ENCODE measurements at regions not wholly inside any gene's neighbourhood (a gene's known extent, or its start where the extent isn't known, plus 50 kb on each side); places are given as distances from the start of the nearest gene placed in this dataset.

DNA sequence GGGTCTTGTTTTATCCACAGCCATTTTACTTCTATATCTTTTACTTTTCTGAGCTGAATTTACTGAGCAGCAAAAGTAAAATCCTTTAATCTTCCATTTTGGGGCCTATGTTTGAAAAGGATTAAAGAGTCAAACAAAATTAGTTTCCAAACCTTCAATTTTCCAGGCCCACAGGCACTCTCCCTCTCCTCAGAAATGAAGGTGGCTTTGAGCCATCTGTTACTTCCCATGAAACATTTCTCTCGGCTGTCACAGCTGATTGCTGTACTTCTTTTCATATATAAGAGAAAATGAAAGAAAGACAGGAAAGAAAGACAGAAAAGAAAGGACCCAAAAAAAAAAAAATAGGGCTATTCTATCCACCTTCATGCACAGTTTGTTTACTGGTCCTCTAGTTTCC, 194.9 kb downstream of the LACC1 start:
- no peak for DNase-seq
- Mint-ChIP-seq H3K4me3 (no peak overlapping the region), H3K9me3 (peaks cover 7% of the 10 kb centered on the region; the same call in 1 of the 2 replicates), H3K27ac (no peak overlapping the region), H3K36me3 (ENCODE audit: low read depth) (no peaks in the 10 kb centered on the region; the same call in 1 of the 2 replicates), H3K4me1 (ENCODE audit: low read depth) (no peaks in the 10 kb centered on the region), H3K27me3 (ENCODE audit: insufficient read depth) (peaks cover 6% of the 10 kb centered on the region; the same call in 1 of the 2 replicates)
- no peak for TF ChIP-seq CTCF (IDR thresholded peaks at IDR 0.05)

DNA sequence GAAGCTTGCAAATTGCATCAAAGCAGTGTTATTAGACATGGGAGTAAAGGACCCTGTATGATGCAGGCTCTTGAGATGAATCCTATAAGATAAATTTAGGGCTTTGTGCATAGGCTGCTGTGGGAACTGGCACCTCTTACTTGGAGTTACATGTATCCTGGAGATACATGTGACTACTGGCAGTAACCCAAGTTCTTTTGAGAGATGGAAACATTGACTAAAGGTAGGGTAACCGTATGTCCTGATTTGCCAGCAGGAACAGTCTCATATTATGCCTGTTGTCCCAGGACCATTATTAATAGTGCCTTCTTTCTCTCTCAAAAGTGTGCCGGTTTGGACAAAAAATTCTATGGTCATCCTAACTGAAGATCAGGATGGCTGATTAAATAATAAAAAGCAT, 195.4 kb downstream of the LACC1 start:
- no peak for TF ChIP-seq CTCF (IDR thresholded peaks at IDR 0.05)
- Mint-ChIP-seq H3K27me3 (ENCODE audit: insufficient read depth) (peaks cover 6% of the 10 kb centered on the region; the same call in 1 of the 2 replicates), H3K27ac (no peak overlapping the region), H3K9me3 (peaks cover 7% of the 10 kb centered on the region; the same call in 1 of the 2 replicates), H3K4me3 (no peak overlapping the region), H3K36me3 (ENCODE audit: low read depth) (no peaks in the 10 kb centered on the region; the same call in 1 of the 2 replicates), H3K4me1 (ENCODE audit: low read depth) (no peaks in the 10 kb centered on the region)
- no peak for DNase-seq

- H3K27me3 Mint-ChIP-seq (ENCODE audit: insufficient read depth): peaks cover 6% of the 10 kb centered on the region
- TF ChIP-seq CTCF (IDR thresholded peaks at IDR 0.05): no peak
- no peaks in the 10 kb centered on the region for H3K36me3 Mint-ChIP-seq (ENCODE audit: low read depth)
- no peaks in the 10 kb centered on the region for H3K4me1 Mint-ChIP-seq (ENCODE audit: low read depth)
- H3K27ac Mint-ChIP-seq: no peak overlapping the region
- no peak overlapping the region for H3K4me3 Mint-ChIP-seq
- DNase-seq: no peak
- no peaks in the 10 kb centered on the region for H3K9me3 Mint-ChIP-seq
Observed at GRCh38 chr13:44078806-44079376, 199.2 kb downstream of the LACC1 start.

DNA sequence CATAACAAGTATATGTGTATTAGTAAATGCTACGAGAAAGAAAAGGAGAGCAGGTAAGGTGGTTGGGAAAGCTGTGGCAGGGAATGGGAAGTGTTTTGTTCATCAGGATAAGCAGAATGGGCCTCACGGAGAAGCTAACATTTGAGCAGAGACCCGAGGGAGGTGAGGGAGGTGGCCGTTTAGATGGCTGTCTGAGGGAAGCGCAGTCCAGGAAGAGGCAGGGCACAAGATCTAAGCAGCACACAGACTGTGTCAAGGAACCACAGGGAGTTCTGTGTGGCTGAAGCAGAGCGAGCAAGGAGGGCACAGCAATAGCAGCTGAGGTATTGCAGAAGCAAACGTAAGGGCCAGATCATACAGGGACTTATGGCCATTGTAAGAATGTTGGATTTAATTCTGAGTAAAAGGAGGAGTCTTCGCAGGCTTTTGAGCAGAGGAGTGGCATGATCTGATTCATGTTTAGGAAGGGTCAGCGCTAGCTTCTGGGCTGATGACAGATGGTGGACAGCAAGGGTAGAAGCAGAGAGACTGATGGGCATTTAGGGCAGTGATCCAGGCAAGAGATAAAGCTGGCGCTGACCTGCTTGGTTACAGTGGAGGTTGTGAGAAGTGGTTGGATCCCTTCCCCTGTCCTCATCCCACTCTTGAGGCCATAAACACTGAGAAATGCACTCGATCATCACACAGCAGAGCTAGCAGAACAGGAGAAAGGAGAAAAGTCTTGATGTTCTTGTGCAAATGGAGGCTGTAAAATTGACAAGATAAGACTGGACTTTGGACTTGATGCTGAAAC, 199.9 kb downstream of the LACC1 start:
- H3K4me1 Mint-ChIP-seq (ENCODE audit: low read depth): no peaks in the 10 kb centered on the region
- no peak overlapping the region for H3K4me3 Mint-ChIP-seq
- peaks cover 6% of the 10 kb centered on the region for H3K27me3 Mint-ChIP-seq (ENCODE audit: insufficient read depth)
- TF ChIP-seq CTCF (IDR thresholded peaks at IDR 0.05): no peak
- DNase-seq: no peak
- no peaks in the 10 kb centered on the region for H3K36me3 Mint-ChIP-seq (ENCODE audit: low read depth)
- H3K9me3 Mint-ChIP-seq: no peaks in the 10 kb centered on the region
- H3K27ac Mint-ChIP-seq: no peak overlapping the region

GRCh38 chr13:44084146-44084545, 204.4 kb downstream of the LACC1 start:
- no peaks in the 10 kb centered on the region for H3K36me3 Mint-ChIP-seq (ENCODE audit: low read depth)
- no peaks in the 10 kb centered on the region for H3K9me3 Mint-ChIP-seq
- no peak overlapping the region for H3K4me3 Mint-ChIP-seq
- no peak overlapping the region for H3K27ac Mint-ChIP-seq
- DNase-seq: no peak
- peaks cover 15% of the 10 kb centered on the region for H3K27me3 Mint-ChIP-seq (ENCODE audit: insufficient read depth)
- no peak for TF ChIP-seq CTCF (IDR thresholded peaks at IDR 0.05)
- H3K4me1 Mint-ChIP-seq (ENCODE audit: low read depth): no peaks in the 10 kb centered on the region

Measured in HFFc6 (cell line).